ENCODE measurements at regions not wholly inside any gene's neighbourhood (a gene's known extent, or its start where the extent isn't known, plus 50 kb on each side); places are given as distances from the start of the nearest gene placed in this dataset.
"Not testable (repeated sequence)": the region's sequence is repeated elsewhere in the genome, so short reads cannot be mapped to it uniquely, and the experiment has no call there.

DNA sequence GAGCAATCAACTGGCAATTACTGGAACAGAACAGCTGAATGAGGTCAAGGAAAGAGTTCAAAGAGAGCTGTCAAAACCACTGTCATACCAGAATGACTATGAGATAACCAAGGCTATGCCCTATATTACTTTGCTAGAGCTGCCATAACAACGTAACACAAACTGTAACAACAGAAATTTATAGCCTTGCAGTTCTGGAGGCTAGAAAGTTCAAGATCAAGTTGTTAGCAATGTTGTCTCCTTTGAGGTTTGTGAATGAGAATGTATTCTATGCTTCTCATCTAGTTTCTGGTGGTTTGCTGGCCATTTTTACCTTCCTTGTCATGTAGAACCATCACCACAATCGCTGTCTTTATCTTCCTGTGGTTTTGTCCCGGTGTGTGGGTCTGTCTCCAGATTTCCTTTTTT lies 1323.0 kb upstream of the GJE1 start:
- DNase-seq, result no peak

DNA sequence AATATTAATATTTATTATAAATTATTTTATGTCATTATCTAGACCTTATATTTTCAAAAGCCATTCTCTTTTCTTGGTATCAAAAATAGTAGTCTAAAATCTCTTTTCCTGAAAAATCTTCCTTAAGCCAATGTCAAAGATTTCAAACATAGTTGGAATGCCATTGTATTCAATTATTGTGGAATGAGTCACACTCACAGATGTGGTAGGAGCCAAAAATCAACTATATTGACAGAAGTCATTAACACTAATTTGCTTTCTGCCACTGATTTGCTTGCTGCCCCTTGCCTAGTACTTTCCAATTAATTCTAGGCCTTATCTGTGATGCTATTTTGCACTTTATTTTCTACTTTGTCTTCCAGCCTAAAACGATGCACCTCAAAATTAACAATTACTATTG lies 1326.3 kb upstream of the GJE1 start:
- no peak for DNase-seq

DNA sequence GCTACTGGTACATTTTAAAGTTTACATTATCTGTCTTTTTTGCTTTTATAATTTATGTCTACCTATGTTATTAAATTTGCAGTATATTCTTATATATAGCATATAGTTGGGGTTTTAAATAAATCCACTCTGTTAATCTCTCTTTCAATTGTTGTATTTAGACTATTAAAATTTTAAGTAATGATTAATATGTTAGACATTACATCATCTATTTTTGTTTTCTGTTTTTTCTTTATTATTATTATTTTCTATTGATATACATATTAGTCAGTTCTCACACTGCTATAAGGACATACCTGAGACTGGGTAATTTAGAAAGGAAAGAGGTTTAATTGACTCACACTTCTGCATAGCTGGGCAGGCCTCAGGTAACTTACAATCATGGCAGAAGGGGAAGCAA lies 1338.2 kb upstream of the GJE1 start:
- DNase-seq, result no peak

DNA sequence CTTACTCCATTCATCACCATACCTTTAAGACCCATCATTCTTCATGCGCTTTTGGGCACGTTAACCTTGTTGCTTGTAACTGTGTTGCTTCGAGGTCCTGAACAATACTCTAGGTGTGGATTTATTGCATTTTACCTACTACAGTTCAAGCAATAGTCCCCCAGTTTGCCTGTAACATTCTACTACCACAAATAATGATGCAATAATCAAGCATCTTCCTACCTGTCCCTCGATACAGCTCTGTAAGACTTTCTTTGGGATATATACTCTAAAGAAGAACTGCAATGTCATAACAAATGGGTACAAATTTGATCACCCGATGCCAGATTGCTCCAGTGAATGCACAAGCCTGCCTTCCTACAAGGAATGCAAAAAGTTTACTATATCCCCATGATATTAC lies 1342.6 kb upstream of the GJE1 start:
- DNase-seq, result no peak

DNA sequence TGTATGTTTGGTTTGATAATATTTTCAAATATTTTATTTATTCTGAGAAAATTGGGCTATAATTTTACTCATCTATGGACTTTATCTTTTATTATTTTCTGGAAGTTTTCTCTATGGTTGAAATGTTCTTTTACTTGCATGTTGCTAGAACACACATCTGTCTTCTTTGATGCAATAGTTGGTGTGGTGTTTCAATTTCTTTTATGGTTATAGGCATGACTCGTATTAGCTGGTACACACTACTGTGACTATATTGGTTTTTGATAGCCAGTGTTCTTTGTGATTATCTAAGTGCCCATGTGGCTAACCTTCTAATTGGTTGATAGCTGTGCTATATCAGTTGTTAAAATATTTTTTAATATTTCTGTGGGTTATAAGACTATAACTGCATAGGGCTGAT lies 1343.3 kb upstream of the GJE1 start:
- no peak for DNase-seq

DNA sequence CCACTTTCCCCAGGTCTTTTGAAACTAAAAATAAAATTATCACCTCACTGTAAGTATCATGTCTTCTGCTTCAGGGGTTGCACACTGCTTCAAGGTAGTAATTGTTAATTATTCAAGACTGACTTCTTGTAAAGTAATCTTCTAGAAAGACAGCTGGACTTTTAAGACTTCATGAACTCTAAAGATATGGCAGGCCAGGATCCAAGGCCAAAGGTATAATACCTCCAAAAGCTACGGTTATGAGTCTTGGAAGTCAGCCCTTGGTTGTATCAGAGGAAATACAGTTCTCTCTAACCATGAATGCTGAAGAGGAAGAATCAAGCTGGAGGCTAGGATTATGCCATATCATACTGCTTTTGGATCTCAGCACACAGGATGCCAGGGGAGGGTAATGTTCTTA lies 1346.8 kb upstream of the GJE1 start:
- no peak for DNase-seq

DNA sequence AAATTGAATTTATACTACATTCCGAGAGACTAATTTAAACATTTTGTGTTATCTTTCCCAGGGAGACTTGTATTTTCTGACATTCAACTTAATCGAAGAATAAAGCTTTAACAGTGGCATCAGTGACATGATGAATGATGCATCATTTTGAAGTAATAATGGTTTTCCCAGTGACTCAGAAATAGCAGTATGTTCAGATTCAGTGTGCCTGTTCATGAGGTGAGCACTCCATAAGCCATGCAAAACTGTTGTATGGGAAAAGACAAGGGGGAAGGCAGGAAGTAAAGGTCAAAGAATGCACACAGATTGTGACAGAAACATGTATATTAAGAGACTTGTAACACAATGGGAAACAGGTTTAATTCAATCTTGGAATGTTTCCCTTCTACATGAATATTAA lies 1348.2 kb upstream of the GJE1 start:
- DNase-seq, result no peak

DNA sequence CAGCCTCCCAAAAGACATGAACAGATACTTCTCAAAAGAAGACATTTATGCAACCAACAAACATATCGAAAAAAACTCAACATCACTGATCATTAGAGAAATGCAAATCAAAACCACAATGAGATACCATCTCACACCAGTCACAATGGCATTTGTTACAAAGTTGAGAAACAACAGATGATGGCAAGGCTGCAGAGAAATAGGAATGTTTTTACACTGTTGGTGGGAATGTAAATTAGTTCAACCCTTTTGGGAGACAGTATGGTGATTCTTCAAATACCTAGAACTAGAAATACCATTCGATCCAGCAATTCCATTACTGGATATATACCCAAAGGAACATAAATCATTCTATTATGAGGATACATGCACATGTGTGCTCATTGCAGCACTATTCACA lies 1349.2 kb upstream of the GJE1 start:
- not testable (repeated sequence) for DNase-seq

DNA sequence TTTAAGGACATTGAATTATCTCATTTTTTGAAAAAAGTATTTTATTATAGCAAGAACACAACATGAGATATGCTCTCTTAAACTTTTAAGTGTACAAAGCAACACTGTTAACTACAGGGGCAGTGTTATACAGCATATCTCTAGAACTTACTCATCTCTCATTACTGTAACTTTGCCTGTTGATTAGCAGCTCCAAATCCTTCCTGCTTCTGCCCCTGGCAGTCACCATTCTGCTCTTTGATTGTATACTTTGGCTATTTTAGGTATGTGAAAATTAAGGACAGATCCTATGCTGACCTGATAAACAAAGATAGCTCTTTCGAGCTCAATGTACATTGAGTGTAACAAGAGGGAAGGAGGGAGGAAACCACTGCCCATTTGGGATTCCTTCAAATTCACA lies 1349.8 kb upstream of the GJE1 start:
- DNase-seq, result no peak

DNA sequence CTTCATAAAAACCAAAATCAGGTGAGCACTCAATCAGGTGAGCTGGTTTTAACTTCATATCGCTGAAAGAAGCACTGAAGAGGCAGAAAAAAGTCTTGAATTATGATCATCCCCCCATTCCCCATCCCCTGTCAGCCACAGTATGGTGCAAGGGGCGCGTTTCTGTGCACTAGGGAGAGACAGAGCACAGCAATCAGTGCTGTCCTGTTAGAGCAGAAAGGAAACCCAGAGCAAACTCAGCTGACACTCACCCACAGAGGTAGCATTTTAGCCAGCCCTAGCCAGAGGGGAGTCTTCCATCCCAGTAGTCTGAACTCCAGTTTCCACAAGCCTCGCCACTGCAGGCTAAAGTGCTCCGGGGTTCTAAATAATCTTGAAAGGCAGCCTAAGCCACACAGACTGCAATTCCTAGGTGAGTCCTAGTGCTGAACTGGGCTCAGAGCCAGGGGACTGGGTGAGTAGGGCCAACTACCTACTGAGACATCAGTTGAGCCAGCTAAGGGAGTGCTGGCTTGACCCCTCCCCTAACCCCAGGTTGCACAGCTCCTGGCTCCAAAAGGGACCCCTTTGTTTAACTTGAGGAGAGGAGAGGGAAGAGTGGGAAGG lies 1352.6 kb upstream of the GJE1 start:
- DNase-seq, result peak; percentile 49

DNA sequence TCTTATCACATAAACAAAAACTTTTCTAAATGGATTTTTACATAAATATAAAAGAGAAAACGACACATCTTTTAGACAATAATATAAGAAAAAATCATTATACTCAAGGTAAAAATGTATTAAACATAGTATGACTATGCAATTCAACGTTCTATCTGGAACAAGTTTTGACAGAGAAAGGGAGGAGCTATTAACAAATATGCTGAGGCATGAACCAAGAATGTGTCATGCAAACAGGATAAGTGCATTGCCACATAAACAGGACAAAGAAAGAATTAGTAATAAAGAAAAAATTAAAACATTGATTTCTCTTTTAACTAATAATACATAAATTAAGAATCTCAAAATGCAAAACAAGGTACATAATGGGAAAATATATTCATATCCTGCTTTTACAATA lies 1353.4 kb upstream of the GJE1 start:
- DNase-seq, result no peak

DNA sequence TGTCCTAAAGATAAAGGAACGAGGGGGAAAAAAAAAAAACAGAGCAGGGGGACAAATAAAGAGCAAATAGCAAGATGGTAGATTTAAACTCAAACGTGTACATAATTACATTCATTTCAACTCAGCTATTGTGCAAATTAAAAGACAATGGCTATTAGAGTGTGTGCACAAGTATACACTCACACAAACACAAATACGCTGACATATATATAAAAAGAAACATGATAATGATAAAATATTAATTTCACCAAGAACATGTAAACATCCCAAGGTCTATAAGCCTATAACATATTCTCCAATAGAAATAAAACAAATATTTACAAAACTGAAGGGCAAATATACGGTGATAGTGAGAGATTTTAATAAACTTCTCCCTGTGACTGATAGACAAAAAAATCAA lies 1354.9 kb upstream of the GJE1 start:
- no peak for DNase-seq

DNA sequence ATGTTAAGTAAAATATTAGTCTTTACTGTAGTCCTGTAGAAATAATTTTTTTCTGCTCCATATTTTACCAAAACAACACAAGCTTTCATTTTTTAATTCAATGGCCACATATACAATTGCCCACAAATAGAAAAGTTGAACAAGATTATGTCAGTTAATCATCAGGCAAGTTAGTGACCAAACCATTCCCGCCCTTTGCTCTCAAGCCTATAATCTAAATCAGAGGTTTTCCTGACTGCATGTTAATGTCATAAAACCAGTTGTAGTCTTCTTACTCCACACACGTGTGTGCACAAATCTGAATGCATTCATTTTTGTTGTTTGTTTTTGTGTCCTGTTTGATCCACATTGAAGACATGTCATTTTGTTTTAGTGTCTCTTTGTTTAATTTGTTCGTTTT lies 1357.7 kb upstream of the GJE1 start:
- DNase-seq, result no peak

DNA sequence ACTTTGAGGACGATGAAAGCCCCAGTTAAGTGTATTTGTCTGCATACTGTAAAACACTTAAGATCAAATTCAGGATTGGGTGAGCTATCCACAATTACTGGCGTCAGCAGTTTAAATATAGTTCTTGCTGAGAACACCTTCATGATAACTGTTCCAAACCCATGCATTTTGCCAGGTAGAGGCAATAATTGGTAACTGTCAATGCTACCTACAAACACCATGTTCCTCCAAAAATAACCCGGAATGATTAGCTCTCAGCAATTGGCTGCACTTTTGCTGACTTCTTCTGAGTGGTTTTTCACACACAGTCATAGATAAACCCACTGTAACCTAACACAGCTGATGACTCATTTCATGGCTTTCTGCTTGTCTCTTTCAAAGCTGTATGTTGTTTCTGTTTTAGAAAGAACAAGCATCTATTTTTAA lies 1358.6 kb upstream of the GJE1 start:
- DNase-seq, result peak; percentile 63

DNA sequence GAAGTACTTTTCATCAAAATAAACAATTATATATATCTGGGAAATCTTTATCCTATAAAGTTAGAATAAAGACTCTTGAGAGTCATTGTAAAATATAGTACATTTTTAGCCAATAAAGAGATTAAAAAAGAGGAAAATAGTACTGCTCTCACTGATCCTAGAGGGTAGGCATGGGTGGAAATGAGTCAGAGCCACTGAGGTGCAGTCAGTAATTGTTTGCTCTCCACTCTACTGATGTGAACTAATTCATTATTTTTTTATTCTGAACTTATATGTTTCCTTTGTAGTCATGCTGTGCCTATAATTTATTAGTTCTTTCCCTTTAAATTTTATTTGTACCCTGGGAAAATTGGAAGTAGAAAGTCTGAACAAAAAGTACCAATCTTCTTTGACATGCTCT lies 1359.4 kb upstream of the GJE1 start:
- no peak for DNase-seq

DNA sequence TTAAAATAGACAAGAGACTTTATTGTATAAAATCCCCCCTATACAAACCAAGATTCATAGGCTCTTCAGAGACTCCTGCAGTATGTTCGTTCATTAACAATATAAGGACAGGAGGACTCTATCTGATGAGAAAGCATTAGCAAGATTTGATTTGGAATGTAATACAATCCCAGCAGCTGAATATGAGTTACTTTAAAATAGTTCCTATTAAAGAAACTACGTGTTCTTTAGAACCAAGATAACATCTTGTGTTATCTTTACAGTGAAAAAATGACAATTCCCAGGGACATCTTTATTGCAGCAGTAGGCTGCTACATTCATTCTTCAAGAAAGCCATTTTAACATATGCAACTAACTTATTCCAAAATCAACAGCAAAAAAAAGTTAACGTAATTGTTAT lies 1360.1 kb upstream of the GJE1 start:
- DNase-seq, result no peak

DNA sequence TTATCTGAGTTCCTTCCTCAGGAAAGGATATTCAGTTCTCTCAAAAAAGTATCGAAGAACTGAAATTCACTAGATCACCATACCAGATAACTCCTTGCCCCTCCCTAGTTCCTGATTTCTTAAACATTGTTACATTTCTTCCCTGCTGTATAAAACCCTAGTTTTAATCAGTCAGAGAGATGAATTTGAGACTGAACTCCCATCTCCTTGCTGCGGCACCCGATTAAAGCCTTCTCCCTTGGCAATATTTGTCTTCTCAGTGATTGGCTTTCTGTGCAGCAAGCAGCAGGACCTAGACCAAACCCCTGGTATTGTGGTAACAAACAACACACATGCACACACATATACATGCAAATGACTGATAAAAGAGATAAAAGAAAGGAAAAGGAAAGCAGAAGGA lies 1364.6 kb upstream of the GJE1 start:
- DNase-seq, result no peak

DNA sequence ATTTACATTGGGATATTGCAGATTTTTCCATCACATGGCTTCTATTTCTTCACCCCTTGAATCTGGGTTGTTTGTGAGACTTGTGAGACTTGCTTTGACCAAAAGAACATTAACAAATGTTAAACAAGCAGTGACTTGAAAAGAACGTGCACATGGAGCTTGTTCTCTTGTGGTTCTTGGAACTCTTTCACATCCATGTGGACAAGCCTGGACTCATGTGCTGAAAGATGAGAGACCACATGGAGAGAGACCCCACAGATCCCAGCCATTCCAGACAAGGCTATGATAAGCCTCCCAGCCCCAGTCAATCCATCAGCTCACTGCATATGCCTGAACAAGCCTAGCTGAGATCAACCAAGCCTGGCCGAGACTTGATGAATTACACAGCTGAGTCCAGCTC lies 1365.7 kb upstream of the GJE1 start:
- DNase-seq, result no peak

DNA sequence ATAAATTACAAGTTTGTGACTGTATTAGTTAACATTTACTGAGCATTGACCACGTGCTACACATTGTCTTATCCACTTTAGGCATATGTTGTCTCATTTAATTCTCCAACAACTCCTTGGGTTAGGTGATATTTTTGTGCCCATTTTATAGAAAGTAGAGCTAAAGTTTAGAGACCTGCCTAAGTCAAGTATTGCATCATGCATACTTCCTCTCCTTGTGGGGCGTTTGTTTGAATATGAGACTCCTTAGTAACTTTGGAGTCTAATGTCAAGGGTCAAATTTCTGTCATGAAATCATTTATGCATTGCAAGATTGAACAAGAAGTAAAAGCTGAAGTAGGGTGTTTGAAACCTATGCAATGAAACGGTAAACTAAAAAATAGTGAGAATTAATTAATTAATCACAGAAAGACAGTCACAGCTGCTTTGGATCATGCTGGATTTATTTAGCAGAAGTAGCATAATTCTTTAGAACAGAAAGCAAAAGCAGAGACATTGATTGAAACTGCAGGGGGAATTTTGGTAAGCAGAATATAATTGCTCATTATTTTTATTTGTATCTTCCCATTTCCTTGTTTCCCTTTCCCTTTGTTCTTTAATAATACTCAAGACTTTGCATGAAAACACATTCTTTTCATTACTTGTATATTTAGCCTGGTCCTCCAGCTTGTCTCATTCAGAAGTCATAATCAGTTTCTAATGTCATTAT lies 1374.4 kb upstream of the GJE1 start:
- DNase-seq, result no peak

DNA sequence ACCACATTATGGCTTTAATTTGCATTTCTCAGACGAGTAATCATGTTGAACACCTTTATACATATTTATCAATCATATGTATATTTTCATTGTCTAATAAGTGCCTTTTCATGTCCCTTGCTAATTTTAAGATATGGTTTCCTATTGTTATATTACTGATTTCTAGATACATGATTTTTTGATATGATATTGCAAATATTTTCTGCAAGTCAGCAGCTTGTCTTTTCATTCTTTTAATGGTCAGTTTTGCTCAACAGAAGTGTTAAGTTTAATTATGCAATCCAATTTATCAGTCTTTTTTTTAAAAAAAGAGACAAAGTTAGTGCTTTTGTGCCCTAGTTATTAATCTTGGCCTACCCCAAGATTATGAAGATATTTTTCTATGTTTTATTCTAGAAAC lies 1377.8 kb upstream of the CITED2 start:
- no peak for DNase-seq

DNA sequence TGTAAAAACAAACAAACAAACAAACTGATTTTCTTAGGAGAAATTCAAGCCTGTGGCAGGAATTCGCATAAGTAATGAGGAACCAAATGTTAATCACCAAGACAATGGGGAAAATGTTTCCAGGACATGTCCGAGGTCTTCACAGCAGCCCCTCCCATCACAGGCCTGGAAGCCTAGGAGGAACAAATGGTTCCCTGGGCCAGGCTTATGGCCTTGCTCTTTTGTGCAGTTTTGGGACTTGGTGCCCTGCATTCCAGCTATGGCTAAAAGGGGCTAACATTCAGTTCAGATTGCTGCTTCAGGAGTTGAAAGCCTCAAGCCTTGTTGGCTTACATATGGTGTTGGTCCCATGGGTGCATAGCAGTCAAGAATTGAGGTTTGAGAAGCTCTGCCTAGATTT lies 1372.7 kb upstream of the CITED2 start:
- DNase-seq, result no peak

DNA sequence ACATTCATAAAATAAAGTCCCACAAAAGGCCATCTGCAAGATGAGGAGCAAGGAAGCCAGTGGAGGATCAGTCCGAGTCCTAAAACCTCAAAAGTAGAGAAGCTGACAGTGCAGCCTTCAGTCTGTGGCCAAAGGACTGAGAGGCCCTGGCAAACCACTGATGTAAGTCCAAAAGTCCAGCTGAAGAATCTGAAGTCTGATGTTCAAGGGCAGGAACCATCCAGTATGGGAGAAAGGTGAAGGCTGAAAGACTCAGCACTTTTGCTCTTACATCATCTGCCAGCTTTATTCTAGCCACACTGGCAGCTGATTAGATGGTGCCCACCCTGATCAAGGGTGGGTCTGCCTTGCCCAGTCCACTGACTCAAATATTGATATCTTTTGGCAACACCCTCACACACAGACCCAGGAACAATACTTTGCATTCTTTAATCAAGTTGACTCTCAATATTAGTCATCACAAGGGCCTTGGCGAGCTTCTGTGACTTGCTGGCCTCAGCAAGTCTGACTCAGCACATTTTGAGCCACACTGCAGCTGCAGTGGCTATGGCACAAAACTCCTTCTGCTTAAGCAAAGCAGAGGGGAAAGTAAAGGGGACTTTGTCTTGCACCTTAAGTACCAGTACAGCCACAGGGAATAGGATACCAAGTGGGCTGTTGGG lies 1370.3 kb upstream of the CITED2 start:
- DNase-seq, result peak; percentile 80

DNA sequence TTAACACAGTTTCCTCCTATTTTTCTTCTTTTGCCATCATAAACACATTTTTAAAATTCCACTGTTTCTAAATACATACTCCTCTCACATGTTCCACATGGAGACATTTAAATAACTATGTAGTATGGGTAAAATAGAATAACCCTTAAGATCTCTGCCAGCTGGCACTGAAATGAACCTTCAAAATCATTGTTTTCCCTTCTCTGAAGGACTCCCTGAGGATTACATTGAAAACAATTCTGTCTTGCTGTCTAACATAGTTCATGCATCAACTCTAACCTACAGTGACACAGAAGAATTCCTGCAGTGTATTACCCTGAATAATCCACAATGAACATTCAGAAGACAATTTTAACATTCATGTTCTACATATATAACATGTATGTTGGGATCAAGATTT lies 1361.8 kb upstream of the CITED2 start:
- no peak for DNase-seq

DNA sequence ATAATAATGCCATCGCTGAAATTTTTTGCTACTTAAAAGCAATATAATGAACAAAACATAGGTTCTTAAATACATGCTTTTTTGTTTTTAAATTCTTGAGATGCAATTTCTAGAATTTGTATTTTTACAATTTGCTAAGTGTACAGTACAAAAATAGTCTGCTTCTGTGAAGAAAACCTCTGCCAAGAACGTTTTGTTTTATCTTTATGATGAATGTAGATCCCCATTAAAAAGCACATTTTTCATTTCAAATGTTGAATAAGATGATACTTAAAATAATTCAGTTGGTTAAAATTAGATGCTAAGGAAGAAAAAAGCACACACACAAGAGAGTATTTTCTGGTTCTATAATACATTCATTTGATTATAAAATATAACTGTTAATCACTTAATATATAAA lies 1358.5 kb upstream of the CITED2 start:
- DNase-seq, result no peak

DNA sequence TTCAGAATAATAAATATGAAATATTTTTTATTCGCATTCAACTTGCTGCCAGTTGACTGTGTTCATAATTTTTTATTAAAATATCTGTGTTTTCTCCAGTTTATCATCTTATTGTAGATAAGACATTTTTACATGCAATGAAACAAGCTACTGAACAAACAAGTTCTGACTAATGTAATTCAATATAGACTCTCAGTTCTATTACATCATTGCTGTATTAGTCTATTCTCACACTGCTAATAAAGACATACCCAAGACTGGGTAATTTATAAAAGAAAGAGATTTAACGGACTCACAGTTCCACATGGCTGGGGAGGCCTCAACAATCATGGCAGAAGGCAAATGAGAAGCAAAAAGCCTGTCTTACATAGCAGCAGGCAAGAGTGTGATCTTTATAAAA lies 1357.7 kb upstream of the CITED2 start:
- DNase-seq, result no peak

Measured in RPMI8226 (cell line).